ENCODE measurements at regions not wholly inside any gene's neighbourhood (a gene's known extent, or its start where the extent isn't known, plus 50 kb on each side); places are given as distances from the start of the nearest gene placed in this dataset.
"Not testable (repeated sequence)": the region's sequence is repeated elsewhere in the genome, so short reads cannot be mapped to it uniquely, and the experiment has no call there.

- no peak for DNase-seq (ENCODE audit: low spot score)
Measured at GRCh38 chr2:8495189-8495989, 186.5 kb upstream of the ID2 start.

GRCh38 chr2:8496079-8496478 is 185.8 kb upstream of the ID2 start:
- DNase-seq (ENCODE audit: low spot score) = no peak

- no peak for DNase-seq (ENCODE audit: low spot score)
Measured at GRCh38 chr2:8496617-8497016, 185.2 kb upstream of the ID2 start.

GRCh38 chr2:8498994-8499393 is 182.9 kb upstream of the ID2 start:
- DNase-seq (ENCODE audit: low spot score) = no peak

- no peak for DNase-seq (ENCODE audit: low spot score)
Measured at GRCh38 chr2:8500124-8501054, 181.5 kb upstream of the ID2 start.

- no peak for DNase-seq (ENCODE audit: low spot score)
Measured at GRCh38 chr2:8501061-8501720, 180.7 kb upstream of the ID2 start.

GRCh38 chr2:8502316-8502715 is 179.5 kb upstream of the ID2 start:
- no peak for DNase-seq (ENCODE audit: low spot score)

- no peak for DNase-seq (ENCODE audit: low spot score)
Measured at GRCh38 chr2:8505311-8505920, 176.4 kb upstream of the ID2 start.

- no peak for DNase-seq (ENCODE audit: low spot score)
Measured at GRCh38 chr2:8506746-8507145, 175.1 kb upstream of the ID2 start.

GRCh38 chr2:8508766-8509165 is 173.1 kb upstream of the ID2 start:
- DNase-seq (ENCODE audit: low spot score) = no peak

- no peak for DNase-seq (ENCODE audit: low spot score)
Measured at GRCh38 chr2:8509621-8510020, 172.2 kb upstream of the ID2 start.

GRCh38 chr2:8510055-8510454 is 171.8 kb upstream of the ID2 start:
- not testable (repeated sequence) for DNase-seq (ENCODE audit: low spot score)

GRCh38 chr2:8510519-8510918 is 171.3 kb upstream of the ID2 start:
- DNase-seq (ENCODE audit: low spot score) = no peak

GRCh38 chr2:8511868-8512612 is 169.8 kb upstream of the ID2 start:
- DNase-seq (ENCODE audit: low spot score) = no peak

GRCh38 chr2:8513601-8514273 is 168.1 kb upstream of the ID2 start:
- DNase-seq (ENCODE audit: low spot score) = no peak

- DNase-seq (ENCODE audit: low spot score) = no peak
Measured at GRCh38 chr2:8514274-8514662, 167.6 kb upstream of the ID2 start.

GRCh38 chr2:8514796-8515758 is 166.8 kb upstream of the ID2 start:
- peak; percentile 57 for DNase-seq (ENCODE audit: low spot score)

GRCh38 chr2:8515864-8516533 is 165.9 kb upstream of the ID2 start:
- no peak for DNase-seq (ENCODE audit: low spot score)

All from mucosa of gallbladder (tissue), 1 donor.